ACC112 (cell line): ENCODE measurements at regions not wholly inside any gene's neighbourhood (a gene's known extent, or its start where the extent isn't known, plus 50 kb on each side); places are given as distances from the start of the nearest gene placed in this dataset.

Source experiments
- H2AFZ ChIP-seq: fragments of 200-600 bp; sonication (generic); one replicate; pipeline ENCODE4 v1.6.0; 2017; ENCODE audit warnings: antibody characterized with exemption, low read length; ENCODE audit not compliant: unreplicated experiment
- H3K27ac ChIP-seq: fragments of 200-600 bp; sonication (generic); 2 replicates; pipeline ENCODE4 v1.5.1; 2014; ENCODE audit warnings: low read depth, mild to moderate bottlenecking, antibody characterized with exemption, low read length, moderate library complexity
- H3K27me3 ChIP-seq: fragments of 200-600 bp; sonication (generic); 2 replicates; pipeline ENCODE4 v1.6.1; 2014; ENCODE audit warnings: mild to moderate bottlenecking, antibody characterized with exemption, low read length, moderate library complexity, mixed read lengths; ENCODE audit not compliant: insufficient read depth
- H3K36me3 ChIP-seq: fragments of 200-600 bp; sonication (generic); 2 replicates; pipeline ENCODE4 v1.6.1; 2016; ENCODE audit warnings: mild to moderate bottlenecking, antibody characterized with exemption, low read length, moderate library complexity, mixed read lengths; ENCODE audit not compliant: insufficient read depth
- H3K4me1 ChIP-seq: fragments of 200-600 bp; sonication (generic); one replicate; pipeline ENCODE4 v1.6.1; 2016; ENCODE audit warnings: low read length, mixed read lengths; ENCODE audit not compliant: insufficient read depth, unreplicated experiment, control insufficient read depth
- H3K4me3 ChIP-seq: fragments of 200-600 bp; sonication (generic); 2 replicates; pipeline ENCODE4 v1.5.1; 2014; ENCODE audit warnings: mild to moderate bottlenecking, low read depth, low read length
- H3K79me2 ChIP-seq: fragments of 200-600 bp; sonication (generic); one replicate; pipeline ENCODE4 v1.6.0; 2016; ENCODE audit warnings: low read length; ENCODE audit not compliant: control insufficient read depth, unreplicated experiment, insufficient read depth

GRCh38 chr5:39992617-39993202 is 567.9 kb upstream of the DAB2 start:
- Histone ChIP-seq H3K4me1 (peaks cover 7% of the 10 kb centered on the region), H3K79me2 (no peaks in the 10 kb centered on the region), H3K4me3 (no peak overlapping the region), H3K27ac (no peak overlapping the region), H2AFZ (no peak overlapping the region), H3K36me3 (no peaks in the 10 kb centered on the region), H3K27me3 (no peaks in the 10 kb centered on the region)

GRCh38 chr5:39986614-39987013 is 561.8 kb upstream of the DAB2 start:
- no peak overlapping the region for H3K4me3 ChIP-seq
- H3K4me1 ChIP-seq: no peaks in the 10 kb centered on the region
- no peak overlapping the region for H2AFZ ChIP-seq
- H3K27me3 ChIP-seq: no peaks in the 10 kb centered on the region
- H3K27ac ChIP-seq: no peak overlapping the region
- no peaks in the 10 kb centered on the region for H3K79me2 ChIP-seq
- no peaks in the 10 kb centered on the region for H3K36me3 ChIP-seq

- Histone ChIP-seq H3K27ac (no peak overlapping the region), H2AFZ (no peak overlapping the region), H3K36me3 (no peaks in the 10 kb centered on the region), H3K27me3 (no peaks in the 10 kb centered on the region), H3K4me3 (no peak overlapping the region), H3K4me1 (no peaks in the 10 kb centered on the region), H3K79me2 (no peaks in the 10 kb centered on the region)
Measured at GRCh38 chr5:39980056-39980455, 555.3 kb upstream of the DAB2 start.

GRCh38 chr5:39977066-39977655 is 552.4 kb upstream of the DAB2 start:
- Histone ChIP-seq H3K27me3 (no peaks in the 10 kb centered on the region), H3K36me3 (no peaks in the 10 kb centered on the region), H3K27ac (no peak overlapping the region)

GRCh38 chr5:39970117-39970798 is 545.5 kb upstream of the DAB2 start:
- Histone ChIP-seq H3K79me2 (no peaks in the 10 kb centered on the region), H3K4me3 (no peak overlapping the region), H3K4me1 (no peaks in the 10 kb centered on the region), H3K27me3 (no peaks in the 10 kb centered on the region), H2AFZ (no peak overlapping the region), H3K36me3 (no peaks in the 10 kb centered on the region), H3K27ac (no peak overlapping the region)

More at GRCh38 chr5:39977066-39977655, 552.4 kb upstream of the DAB2 start:
- Histone ChIP-seq H3K4me3 (no peak overlapping the region), H3K79me2 (no peaks in the 10 kb centered on the region), H2AFZ (no peak overlapping the region), H3K4me1 (no peaks in the 10 kb centered on the region)

GRCh38 chr5:39968381-39968780 is 543.6 kb upstream of the DAB2 start:
- Histone ChIP-seq H2AFZ (no peak overlapping the region), H3K27me3 (no peaks in the 10 kb centered on the region), H3K79me2 (no peaks in the 10 kb centered on the region), H3K27ac (no peak overlapping the region), H3K4me3 (no peak overlapping the region), H3K36me3 (no peaks in the 10 kb centered on the region), H3K4me1 (no peaks in the 10 kb centered on the region)

GRCh38 chr5:39955156-39955555 is 530.4 kb upstream of the DAB2 start:
- H3K36me3 ChIP-seq: no peaks in the 10 kb centered on the region
- no peaks in the 10 kb centered on the region for H3K4me1 ChIP-seq
- H3K4me3 ChIP-seq: no peak overlapping the region
- H3K79me2 ChIP-seq: no peaks in the 10 kb centered on the region
- no peaks in the 10 kb centered on the region for H3K27me3 ChIP-seq
- H3K27ac ChIP-seq: no peak overlapping the region
- no peak overlapping the region for H2AFZ ChIP-seq

- H3K4me1 ChIP-seq: no peaks in the 10 kb centered on the region
Measured at GRCh38 chr5:39951070-39951469, 526.3 kb upstream of the DAB2 start.

GRCh38 chr5:39948867-39949468 is 524.2 kb upstream of the DAB2 start:
- H2AFZ ChIP-seq: no peak overlapping the region
- H3K79me2 ChIP-seq: no peaks in the 10 kb centered on the region
- no peak overlapping the region for H3K4me3 ChIP-seq
- H3K4me1 ChIP-seq: no peaks in the 10 kb centered on the region
- no peaks in the 10 kb centered on the region for H3K36me3 ChIP-seq
- H3K27me3 ChIP-seq: no peaks in the 10 kb centered on the region
- no peak overlapping the region for H3K27ac ChIP-seq

More at GRCh38 chr5:39951070-39951469, 526.3 kb upstream of the DAB2 start:
- no peak overlapping the region for H3K4me3 ChIP-seq
- no peaks in the 10 kb centered on the region for H3K79me2 ChIP-seq
- H3K27me3 ChIP-seq: no peaks in the 10 kb centered on the region
- no peak overlapping the region for H3K27ac ChIP-seq
- no peaks in the 10 kb centered on the region for H3K36me3 ChIP-seq
- no peak overlapping the region for H2AFZ ChIP-seq

GRCh38 chr5:39948341-39948740 is 523.6 kb upstream of the DAB2 start:
- no peak overlapping the region for H3K27ac ChIP-seq
- no peak overlapping the region for H3K4me3 ChIP-seq
- H3K27me3 ChIP-seq: no peaks in the 10 kb centered on the region

More at GRCh38 chr5:39948341-39948740, 523.6 kb upstream of the DAB2 start:
- H2AFZ ChIP-seq: no peak overlapping the region
- no peaks in the 10 kb centered on the region for H3K79me2 ChIP-seq
- H3K4me1 ChIP-seq: no peaks in the 10 kb centered on the region
- no peaks in the 10 kb centered on the region for H3K36me3 ChIP-seq
